Neural progenitor cell (in vitro differentiated cells): ENCODE measurements at regions not wholly inside any gene's neighbourhood (a gene's known extent, or its start where the extent isn't known, plus 50 kb on each side); places are given as distances from the start of the nearest gene placed in this dataset.
"Not testable (repeated sequence)": the region's sequence is repeated elsewhere in the genome, so short reads cannot be mapped to it uniquely, and the experiment has no call there.

ENCODE experiments used
- DNase-seq: peaks from one replicate; pipeline ENCODE4 v3.0.0-alpha.2; 2016; ENCODE audit warnings: low spot score
- H2AFZ ChIP-seq: fragments of 200-600 bp; sonication (generic); replicated peaks from 2 replicates; pipeline ENCODE4 v1.6.1; 2016; ENCODE audit warnings: antibody characterized with exemption
- H3F3A ChIP-seq: fragments of 200-600 bp; sonication (generic); 2 replicates; pipeline ENCODE4 v1.6.1; 2016; ENCODE audit warnings: antibody characterized with exemption, low read depth
- H3K27ac ChIP-seq: fragments of 200-600 bp; sonication (generic); 2 replicates; pipeline ENCODE4 v1.5.1; 2016; ENCODE audit warnings: mild to moderate bottlenecking
- H3K27me3 ChIP-seq: fragments of 200-600 bp; sonication (generic); 2 replicates; pipeline ENCODE4 v1.6.1; 2016; ENCODE audit warnings: mild to moderate bottlenecking, moderate library complexity
- H3K36me3 ChIP-seq: fragments of 200-600 bp; sonication (generic); 2 replicates; pipeline ENCODE4 v1.5.1; 2016
- H3K4me1 ChIP-seq: fragments of 200-600 bp; sonication (generic); 2 replicates; pipeline ENCODE4 v1.6.1; 2016; ENCODE audit warnings: mixed run types
- H3K4me2 ChIP-seq: fragments of 200-600 bp; sonication (generic); 2 replicates; pipeline ENCODE4 v1.6.1; 2016
- H3K4me3 ChIP-seq: fragments of 200-600 bp; sonication (generic); 2 replicates; pipeline ENCODE4 v1.5.1; 2016
- H3K79me2 ChIP-seq: fragments of 200-600 bp; sonication (generic); 2 replicates; pipeline ENCODE4 v1.6.1; 2016; ENCODE audit warnings: low read depth
- H3K9ac ChIP-seq: fragments of 200-600 bp; sonication (generic); 2 replicates; pipeline ENCODE4 v1.6.1; 2016
- H3K9me3 ChIP-seq: fragments of 200-600 bp; sonication (generic); 2 replicates; pipeline ENCODE4 v1.5.1; 2016; ENCODE audit warnings: low read depth
- H4K20me1 ChIP-seq: fragments of 200-600 bp; sonication (generic); 2 replicates; pipeline ENCODE4 v1.6.1; 2016; ENCODE audit warnings: low read depth
- H3K27ac Mint-ChIP-seq: 3 replicates; pipeline ENCODE4 v1.8.0; 2021; ENCODE audit warnings: mixed read lengths
- H3K27me3 Mint-ChIP-seq: 2 replicates; pipeline ENCODE4 v1.8.0; 2022; ENCODE audit warnings: low read depth, mild to moderate bottlenecking, inconsistent platforms, moderate library complexity, mixed read lengths; ENCODE audit not compliant: insufficient read depth
- H3K36me3 Mint-ChIP-seq: 3 replicates; pipeline ENCODE4 v1.8.0; 2021; ENCODE audit warnings: mixed read lengths
- H3K4me1 Mint-ChIP-seq: 3 replicates; pipeline ENCODE4 v1.8.0; 2021; ENCODE audit warnings: mixed read lengths
- H3K4me3 Mint-ChIP-seq: 3 replicates; pipeline ENCODE4 v1.8.0; 2021; ENCODE audit warnings: mild to moderate bottlenecking, moderate library complexity, mixed read lengths
- H3K9me3 Mint-ChIP-seq: 3 replicates; pipeline ENCODE4 v1.8.0; 2020; ENCODE audit warnings: mixed read lengths
- CTCF ChIP-seq: fragments of 200-600 bp; sonication (generic); IDR thresholded peaks from 2 replicates; pipeline ENCODE4 v1.5.1; 2017; ENCODE audit warnings: antibody characterized with exemption, mild to moderate bottlenecking
- EZH2 ChIP-seq: fragments of 200-600 bp; sonication (generic); IDR thresholded peaks from 2 replicates; pipeline ENCODE4 v1.6.1; 2017; ENCODE audit warnings: antibody characterized with exemption, mild to moderate bottlenecking, moderate library complexity
- EZH2phosphoT487 ChIP-seq: fragments of 200-600 bp; sonication (generic); IDR thresholded peaks from 2 replicates; pipeline ENCODE4 v1.6.1; 2017; ENCODE audit warnings: antibody characterized with exemption

DNA sequence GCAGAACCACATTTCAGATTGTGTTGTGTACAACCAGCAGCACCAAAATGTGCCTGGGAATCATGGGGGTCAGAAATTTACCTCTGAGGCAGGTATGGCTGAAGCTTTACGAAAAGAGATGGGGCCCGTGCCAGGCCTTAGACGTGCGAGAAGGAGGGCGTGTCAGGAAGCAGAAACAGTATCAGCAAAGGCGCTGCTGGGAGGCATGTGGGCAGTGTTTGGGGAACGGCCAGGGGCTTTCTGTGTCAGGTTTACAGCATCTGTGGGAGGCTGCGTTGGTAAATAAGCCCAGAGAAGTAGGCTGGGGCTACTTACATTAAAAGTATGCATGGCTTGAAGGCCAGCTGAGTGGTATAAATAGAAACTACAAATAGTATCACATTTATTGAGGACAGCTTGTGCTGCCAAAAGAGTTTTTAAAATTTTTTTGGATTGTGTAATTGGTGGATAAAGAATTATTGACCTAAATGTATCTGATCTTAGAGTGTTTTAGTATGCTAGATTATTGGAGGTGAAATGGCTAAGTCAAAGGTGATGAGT, 120.5 kb upstream of the SIMC1 start:
- not testable (repeated sequence) for H3K36me3 ChIP-seq, H3K27me3 ChIP-seq, H2AFZ ChIP-seq, H3K4me1 ChIP-seq, H3K27me3 Mint-ChIP-seq, H3K9me3 Mint-ChIP-seq, H3K27ac ChIP-seq, H3K4me3 Mint-ChIP-seq, H4K20me1 ChIP-seq, H3K9me3 ChIP-seq, H3K9ac ChIP-seq, H3F3A ChIP-seq, H3K4me1 Mint-ChIP-seq, H3K27ac Mint-ChIP-seq, H3K4me2 ChIP-seq, H3K36me3 Mint-ChIP-seq, H3K79me2 ChIP-seq, H3K4me3 ChIP-seq, DNase-seq

DNA sequence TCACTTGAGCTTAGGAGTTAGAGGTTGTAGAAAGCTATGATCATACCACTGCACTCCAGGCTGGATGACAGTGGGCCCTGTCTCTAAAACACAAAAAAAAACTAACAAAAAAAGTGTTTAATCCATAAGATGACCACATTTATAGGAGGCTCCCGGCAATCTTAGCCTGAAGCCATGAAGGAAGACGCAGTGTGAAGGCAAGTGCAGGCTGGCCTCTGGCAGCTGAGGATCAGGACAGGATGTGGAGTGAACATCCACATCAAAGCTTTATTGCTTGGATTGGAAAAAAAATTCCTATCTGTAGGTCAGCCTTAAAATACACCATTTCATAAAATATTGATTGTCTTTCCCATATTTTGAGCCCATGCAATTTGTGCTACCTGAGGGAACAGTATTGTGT, 115.9 kb upstream of the SIMC1 start:
- not testable (repeated sequence) for H3K4me2 ChIP-seq, H3K27ac Mint-ChIP-seq, H3K27me3 Mint-ChIP-seq, H3K9me3 Mint-ChIP-seq, H3K79me2 ChIP-seq, H4K20me1 ChIP-seq, H3K27me3 ChIP-seq, H3K36me3 ChIP-seq, H2AFZ ChIP-seq, H3K9ac ChIP-seq, H3F3A ChIP-seq, H3K4me1 ChIP-seq, H3K4me3 Mint-ChIP-seq, H3K36me3 Mint-ChIP-seq, H3K4me3 ChIP-seq, DNase-seq, H3K27ac ChIP-seq, H3K9me3 ChIP-seq, H3K4me1 Mint-ChIP-seq

GRCh38 chr5:176124120-176124519, 114.1 kb upstream of the SIMC1 start:
- not testable (repeated sequence) for H3K9me3 ChIP-seq, H3K36me3 Mint-ChIP-seq, DNase-seq, H3K4me3 ChIP-seq, H2AFZ ChIP-seq, H3K79me2 ChIP-seq, H3K27ac Mint-ChIP-seq, H3K27me3 Mint-ChIP-seq, H3K4me1 ChIP-seq, H3K4me2 ChIP-seq, H3K4me1 Mint-ChIP-seq, H3F3A ChIP-seq, H3K27me3 ChIP-seq, H4K20me1 ChIP-seq, H3K36me3 ChIP-seq, H3K9ac ChIP-seq, H3K9me3 Mint-ChIP-seq, H3K4me3 Mint-ChIP-seq, H3K27ac ChIP-seq

DNA sequence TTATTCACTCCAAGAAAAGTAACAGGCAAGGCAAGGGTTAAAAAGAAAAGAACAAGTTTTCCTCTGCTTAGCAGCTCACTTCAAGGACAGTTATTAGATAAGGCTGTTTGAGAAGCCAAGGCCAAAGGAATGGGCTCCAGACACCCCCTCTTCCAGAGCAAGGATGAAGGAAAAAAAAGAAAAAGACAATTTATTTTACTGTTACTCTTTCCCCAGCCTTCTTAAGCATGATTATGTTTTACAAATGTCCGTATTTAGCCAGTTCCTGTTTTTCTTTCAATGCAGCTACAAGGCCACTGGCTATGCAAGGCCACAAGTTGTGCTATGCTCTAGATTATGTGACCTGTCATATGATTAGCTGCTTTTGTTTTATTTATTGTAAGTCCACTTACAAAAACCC, 106.5 kb upstream of the SIMC1 start:
- Histone ChIP-seq H3K27me3 (peaks cover 42% of the 10 kb centered on the region), H3K27ac (no peak overlapping the region), H3K4me1 (no peaks in the 10 kb centered on the region), H3F3A (no peaks in the 10 kb centered on the region), H3K4me2 (no peak overlapping the region), H3K9ac (no peak overlapping the region), H3K36me3 (no peaks in the 10 kb centered on the region), H3K9me3 (no peaks in the 10 kb centered on the region), H2AFZ (no peak overlapping the region), H4K20me1 (no peaks in the 10 kb centered on the region), H3K4me3 (no peak overlapping the region), H3K79me2 (no peaks in the 10 kb centered on the region)
- TF ChIP-seq CTCF: no peak
- H3K27ac Mint-ChIP-seq: no peak overlapping the region
- no peak for DNase-seq
- peaks cover 11% of the 10 kb centered on the region for H3K27me3 Mint-ChIP-seq
- H3K9me3 Mint-ChIP-seq: no peaks in the 10 kb centered on the region
- H3K4me3 Mint-ChIP-seq: no peak overlapping the region
- H3K36me3 Mint-ChIP-seq: no peaks in the 10 kb centered on the region
- H3K4me1 Mint-ChIP-seq: peaks cover 5% of the 10 kb centered on the region

GRCh38 chr5:176132471-176133288, 105.5 kb upstream of the SIMC1 start:
- Mint-ChIP-seq H3K27ac (no peak overlapping the region), H3K4me1 (peaks cover 5% of the 10 kb centered on the region), H3K4me3 (no peak overlapping the region), H3K9me3 (no peaks in the 10 kb centered on the region), H3K27me3 (peaks cover 11% of the 10 kb centered on the region), H3K36me3 (no peaks in the 10 kb centered on the region)
- no peaks in the 10 kb centered on the region for H4K20me1 ChIP-seq
- peaks cover 42% of the 10 kb centered on the region for H3K27me3 ChIP-seq
- no peaks in the 10 kb centered on the region for H3F3A ChIP-seq
- H3K9ac ChIP-seq: no peak overlapping the region
- H3K27ac ChIP-seq: no peak overlapping the region
- no peaks in the 10 kb centered on the region for H3K79me2 ChIP-seq
- no peak for DNase-seq
- TF ChIP-seq EZH2phosphoT487: no peak
- TF ChIP-seq CTCF: no peak
- no peak for TF ChIP-seq EZH2
- peak overlapping the region; percentile 42 for H2AFZ ChIP-seq
- no peaks in the 10 kb centered on the region for H3K4me1 ChIP-seq
- no peaks in the 10 kb centered on the region for H3K36me3 ChIP-seq
- H3K9me3 ChIP-seq: no peaks in the 10 kb centered on the region
- no peak overlapping the region for H3K4me3 ChIP-seq
- peak overlapping the region; percentile 74 for H3K4me2 ChIP-seq
